ENCODE measurements at regions not wholly inside any gene's neighbourhood (a gene's known extent, or its start where the extent isn't known, plus 50 kb on each side); places are given as distances from the start of the nearest gene placed in this dataset.

- no peak for DNase-seq (ENCODE audit: low read depth, low spot score)
- ChIA-PET CTCF (no interaction called here), POLR2A (no interaction called here)
- no peak for TF ChIP-seq CTCF (IDR thresholded peaks at IDR 0.05; ENCODE audit: insufficient read depth, low read length, missing control alignments)
- no peak overlapping the region for H3K4me3 ChIP-seq (ENCODE audit: low read depth, low read length)
Measured at GRCh38 chr18:66124394-66124793, 373.6 kb downstream of the CDH7 start.

GRCh38 chr18:66119347-66119746 lies 368.5 kb downstream of the CDH7 start:
- no peak overlapping the region for H3K4me3 ChIP-seq (ENCODE audit: low read depth, low read length)
- TF ChIP-seq CTCF (IDR thresholded peaks at IDR 0.05; ENCODE audit: insufficient read depth, low read length, missing control alignments), result no peak
- POLR2A ChIA-PET, result no interaction called here
- no peak for DNase-seq (ENCODE audit: low read depth, low spot score)
- CTCF ChIA-PET, result no interaction called here

- ChIA-PET POLR2A (no interaction called here), CTCF (no interaction called here)
- H3K4me3 ChIP-seq (ENCODE audit: low read depth, low read length), result no peak overlapping the region
- no peak for TF ChIP-seq CTCF (IDR thresholded peaks at IDR 0.05; ENCODE audit: insufficient read depth, low read length, missing control alignments)
- no peak for DNase-seq (ENCODE audit: low read depth, low spot score)
Measured at GRCh38 chr18:66111018-66111417, 360.2 kb downstream of the CDH7 start.

GRCh38 chr18:66110607-66111006 lies 359.8 kb downstream of the CDH7 start:
- H3K4me3 ChIP-seq (ENCODE audit: low read depth, low read length), result no peak overlapping the region
- POLR2A ChIA-PET, result no interaction called here
- TF ChIP-seq CTCF (IDR thresholded peaks at IDR 0.05; ENCODE audit: insufficient read depth, low read length, missing control alignments), result no peak
- DNase-seq (ENCODE audit: low read depth, low spot score), result no peak
- CTCF ChIA-PET, result no interaction called here

GRCh38 chr18:66109981-66110380 lies 359.2 kb downstream of the CDH7 start:
- TF ChIP-seq CTCF (IDR thresholded peaks at IDR 0.05; ENCODE audit: insufficient read depth, low read length, missing control alignments), result no peak
- no peak overlapping the region for H3K4me3 ChIP-seq (ENCODE audit: low read depth, low read length)
- DNase-seq (ENCODE audit: low read depth, low spot score), result no peak
- ChIA-PET POLR2A (no interaction called here), CTCF (no interaction called here)

GRCh38 chr18:66107546-66107945 lies 356.7 kb downstream of the CDH7 start:
- TF ChIP-seq CTCF (IDR thresholded peaks at IDR 0.05; ENCODE audit: insufficient read depth, low read length, missing control alignments), result no peak
- ChIA-PET POLR2A (no interaction called here), CTCF (no interaction called here)
- H3K4me3 ChIP-seq (ENCODE audit: low read depth, low read length), result no peak overlapping the region
- DNase-seq (ENCODE audit: low read depth, low spot score), result no peak
